Nephron (organoid): ENCODE measurements at regions not wholly inside any gene's neighbourhood (a gene's known extent, or its start where the extent isn't known, plus 50 kb on each side); places are given as distances from the start of the nearest gene placed in this dataset.
"Not testable (repeated sequence)": the region's sequence is repeated elsewhere in the genome, so short reads cannot be mapped to it uniquely, and the experiment has no call there.

ENCODE experiments used
- H3K27ac Mint-ChIP-seq, 3 experiments: 2 replicates each; pipeline ENCODE4 v1.8.0; 2020; ENCODE audit warnings: mixed read lengths in 3 of 3, mild to moderate bottlenecking in 2 of 3, moderate library complexity in 1 of 3
- H3K27me3 Mint-ChIP-seq: 2 replicates; pipeline ENCODE4 v1.8.0; 2021; ENCODE audit warnings: low read depth, mild to moderate bottlenecking, moderate library complexity, mixed read lengths
- H3K36me3 Mint-ChIP-seq: 2 replicates; pipeline ENCODE4 v1.8.0; 2020; ENCODE audit warnings: low read depth, mixed read lengths
- H3K4me1 Mint-ChIP-seq: 2 replicates; pipeline ENCODE4 v1.8.0; 2020; ENCODE audit warnings: mixed read lengths
- H3K4me3 Mint-ChIP-seq, 3 experiments: 2 replicates each; pipeline ENCODE4 v1.8.0; 2020; ENCODE audit warnings: mild to moderate bottlenecking in 3 of 3, mixed read lengths in 3 of 3, moderate library complexity in 2 of 3
- H3K9me3 Mint-ChIP-seq: 2 replicates; pipeline ENCODE4 v1.8.0; 2020; ENCODE audit warnings: mixed read lengths
- TF ChIP-seq, protein P1 (sequence below), 3 experiments: fragments of 200-600 bp; sonication (generic); IDR thresholded peaks; one replicate each; pipeline ENCODE4 v1.5.0; 2021; ENCODE audit warnings: antibody characterized with exemption in 3 of 3; ENCODE audit not compliant: unreplicated experiment in 3 of 3

DNA sequence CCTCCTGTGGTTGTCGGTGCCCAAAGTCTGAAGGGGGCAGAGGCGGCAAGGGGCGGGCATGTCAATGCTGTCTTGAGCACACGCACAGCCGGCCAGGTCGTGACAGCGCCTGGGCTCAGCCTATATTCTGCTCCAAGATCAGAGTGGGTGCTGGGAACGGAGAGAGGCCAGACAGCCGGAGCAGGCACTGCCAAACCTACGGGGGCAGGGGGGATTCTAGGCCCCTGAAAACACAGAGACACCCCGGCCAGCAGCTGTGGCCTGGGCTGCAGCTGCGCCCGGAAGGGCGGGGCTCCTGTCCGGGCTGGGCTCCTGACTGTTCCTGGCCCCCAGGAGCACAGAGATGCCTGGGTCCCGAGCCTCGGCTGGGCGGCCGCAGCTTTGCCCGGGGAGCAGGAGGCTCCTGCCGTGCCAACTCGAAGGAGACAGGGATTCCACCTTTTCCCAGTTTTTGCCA, 2662.9 kb upstream of the PCDH20 start:
- Mint-ChIP-seq H3K27me3 (no peaks in the 10 kb centered on the region), H3K4me1 (no peaks in the 10 kb centered on the region), H3K36me3 (no peaks in the 10 kb centered on the region), H3K4me3 (no peak overlapping the region), H3K9me3 (peaks cover 9% of the 10 kb centered on the region), H3K27ac (no peak overlapping the region)
- TF ChIP-seq, protein P1, sequence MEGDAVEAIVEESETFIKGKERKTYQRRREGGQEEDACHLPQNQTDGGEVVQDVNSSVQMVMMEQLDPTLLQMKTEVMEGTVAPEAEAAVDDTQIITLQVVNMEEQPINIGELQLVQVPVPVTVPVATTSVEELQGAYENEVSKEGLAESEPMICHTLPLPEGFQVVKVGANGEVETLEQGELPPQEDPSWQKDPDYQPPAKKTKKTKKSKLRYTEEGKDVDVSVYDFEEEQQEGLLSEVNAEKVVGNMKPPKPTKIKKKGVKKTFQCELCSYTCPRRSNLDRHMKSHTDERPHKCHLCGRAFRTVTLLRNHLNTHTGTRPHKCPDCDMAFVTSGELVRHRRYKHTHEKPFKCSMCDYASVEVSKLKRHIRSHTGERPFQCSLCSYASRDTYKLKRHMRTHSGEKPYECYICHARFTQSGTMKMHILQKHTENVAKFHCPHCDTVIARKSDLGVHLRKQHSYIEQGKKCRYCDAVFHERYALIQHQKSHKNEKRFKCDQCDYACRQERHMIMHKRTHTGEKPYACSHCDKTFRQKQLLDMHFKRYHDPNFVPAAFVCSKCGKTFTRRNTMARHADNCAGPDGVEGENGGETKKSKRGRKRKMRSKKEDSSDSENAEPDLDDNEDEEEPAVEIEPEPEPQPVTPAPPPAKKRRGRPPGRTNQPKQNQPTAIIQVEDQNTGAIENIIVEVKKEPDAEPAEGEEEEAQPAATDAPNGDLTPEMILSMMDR (IDR thresholded peaks at IDR 0.05; ENCODE audit: unreplicated experiment in 3 of 3): no peak

DNA sequence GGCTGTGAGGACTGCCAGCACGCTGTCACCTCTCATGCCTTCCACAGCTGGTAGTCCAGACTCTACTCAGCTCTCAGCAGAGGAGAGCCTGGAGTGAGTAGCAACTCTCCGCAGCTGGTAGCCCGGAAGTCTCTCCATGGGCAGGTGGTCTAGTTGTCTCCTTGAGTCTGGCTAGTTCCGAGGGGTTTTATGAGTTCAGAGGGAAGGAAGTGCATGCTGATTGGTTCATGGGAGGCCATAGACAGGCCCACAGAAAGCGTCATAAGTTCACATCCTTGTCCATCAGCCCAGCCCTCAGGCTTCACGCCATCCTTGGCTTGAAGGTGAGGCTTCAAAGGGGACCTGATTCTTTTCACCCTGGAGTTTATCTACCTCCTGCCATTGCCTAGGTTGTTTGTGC, 2662.4 kb upstream of the PCDH20 start:
- Mint-ChIP-seq H3K9me3 (peaks cover 9% of the 10 kb centered on the region), H3K4me1 (no peaks in the 10 kb centered on the region), H3K27me3 (no peaks in the 10 kb centered on the region), H3K36me3 (no peaks in the 10 kb centered on the region), H3K27ac (no peak overlapping the region), H3K4me3 (no peak overlapping the region)
- TF ChIP-seq, protein P1 (IDR thresholded peaks at IDR 0.05; ENCODE audit: unreplicated experiment in 3 of 3): no peak

DNA sequence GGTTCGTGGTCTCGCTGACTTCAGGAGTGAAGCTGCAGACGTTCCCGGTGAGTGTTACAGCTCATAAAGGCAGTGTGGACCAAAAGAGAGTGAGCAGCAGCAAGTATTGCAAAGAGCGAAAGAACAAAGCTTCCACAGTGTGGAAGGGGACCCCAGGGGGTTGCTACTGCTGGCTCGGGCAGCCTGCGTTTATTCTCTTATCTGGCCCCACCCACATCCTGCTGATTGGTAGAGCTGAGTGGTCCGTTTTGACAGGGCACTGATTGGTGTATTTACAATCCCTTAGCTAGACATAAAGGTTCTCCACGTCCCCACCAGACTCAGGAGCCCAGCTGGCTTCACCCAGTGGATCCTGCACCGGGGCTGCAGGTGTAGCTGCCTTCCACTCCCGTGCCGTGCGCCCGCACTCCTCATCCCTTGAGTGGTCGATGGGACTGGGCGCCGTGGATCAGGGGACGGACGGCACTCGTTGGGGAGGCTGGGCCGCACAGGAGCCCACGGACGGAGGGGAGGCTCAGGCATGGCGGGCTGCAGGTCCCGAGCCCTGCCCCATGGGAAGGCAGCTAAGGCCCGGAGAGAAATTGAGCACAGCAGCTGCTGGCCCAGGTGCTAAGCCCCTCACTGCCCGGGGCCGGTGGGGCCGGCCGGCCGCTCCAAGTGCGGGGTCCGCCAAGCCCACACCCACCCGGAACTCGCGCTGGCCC, 2661.6 kb upstream of the PCDH20 start:
- H3K27ac Mint-ChIP-seq, H3K9me3 Mint-ChIP-seq, H3K4me1 Mint-ChIP-seq, H3K27me3 Mint-ChIP-seq, H3K36me3 Mint-ChIP-seq, H3K4me3 Mint-ChIP-seq: not testable (repeated sequence)

DNA sequence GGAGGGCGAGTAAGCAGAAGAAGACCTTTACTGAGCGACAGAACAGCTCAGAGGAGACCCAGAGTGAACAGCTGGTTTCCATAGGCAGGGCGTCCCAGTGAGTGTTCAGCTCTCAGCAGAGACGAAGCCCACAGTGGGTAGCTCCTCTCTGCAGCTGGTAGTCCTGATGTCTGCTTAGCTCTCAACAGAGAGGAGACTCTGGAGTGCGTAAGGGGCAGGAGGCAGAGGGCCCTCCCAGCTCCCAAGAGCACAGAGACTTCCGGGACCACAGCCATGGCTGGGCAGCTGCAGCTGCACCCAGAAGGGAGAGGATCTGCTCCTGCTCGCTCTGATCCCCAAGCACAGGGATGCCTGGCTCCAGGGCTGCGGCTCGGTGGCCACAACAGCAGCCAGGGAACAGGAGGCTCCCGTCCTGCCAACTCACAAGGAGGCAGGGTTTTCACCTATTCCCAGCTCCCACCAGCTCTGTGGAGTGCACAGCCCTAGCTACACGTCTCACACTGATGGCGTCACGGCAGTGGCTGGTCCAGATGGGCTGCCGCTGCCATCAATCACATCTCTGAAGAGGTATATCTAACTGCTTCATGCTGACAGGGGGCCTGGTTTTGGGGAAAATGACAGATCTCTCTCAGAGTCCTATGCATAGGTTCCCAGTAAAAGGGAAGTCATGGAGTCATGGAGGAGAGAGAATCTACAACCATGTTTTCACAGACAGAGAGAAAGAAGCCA, 2660.1 kb upstream of the PCDH20 start:
- no peaks in the 10 kb centered on the region for H3K36me3 Mint-ChIP-seq

DNA sequence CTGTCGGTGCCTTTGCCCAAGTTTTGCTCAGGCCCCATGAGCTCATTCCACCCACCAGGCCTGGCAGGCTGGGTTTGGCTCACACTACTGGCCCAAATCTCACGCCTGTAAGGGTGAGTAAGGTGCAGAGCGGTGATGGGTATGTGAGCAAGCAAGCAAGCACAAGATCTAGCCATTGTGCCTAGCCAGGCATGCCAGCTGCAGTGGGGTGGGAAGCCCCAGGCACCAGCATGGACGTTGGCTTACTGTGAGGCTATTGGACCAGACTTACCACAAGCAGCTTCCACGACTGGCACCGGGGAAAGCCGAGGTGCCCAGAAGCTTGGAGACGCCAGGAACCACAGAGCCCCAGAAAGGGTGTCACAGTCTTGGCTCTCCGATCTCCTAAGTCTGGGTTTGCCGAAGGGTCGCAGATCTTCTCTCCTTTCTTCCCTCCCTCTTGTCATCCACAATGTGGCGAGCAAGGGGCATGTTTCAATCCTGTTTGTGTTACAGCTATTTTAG, 2659.4 kb upstream of the PCDH20 start:
- no peak overlapping the region for H3K27ac Mint-ChIP-seq
- H3K27me3 Mint-ChIP-seq: no peaks in the 10 kb centered on the region
- H3K4me3 Mint-ChIP-seq: no peak overlapping the region
- H3K4me1 Mint-ChIP-seq: no peaks in the 10 kb centered on the region
- H3K36me3 Mint-ChIP-seq: no peaks in the 10 kb centered on the region
- peaks cover 3% of the 10 kb centered on the region for H3K9me3 Mint-ChIP-seq
- TF ChIP-seq, protein P1 (IDR thresholded peaks at IDR 0.05; ENCODE audit: unreplicated experiment in 3 of 3): no peak

More for the DNA sequence above, 2660.1 kb upstream of the PCDH20 start:
- Mint-ChIP-seq H3K27me3 (no peaks in the 10 kb centered on the region), H3K27ac (no peak overlapping the region), H3K4me3 (no peak overlapping the region), H3K4me1 (no peaks in the 10 kb centered on the region), H3K9me3 (peaks cover 3% of the 10 kb centered on the region)
- TF ChIP-seq, protein P1 (IDR thresholded peaks at IDR 0.05; ENCODE audit: unreplicated experiment in 3 of 3): no peak

DNA sequence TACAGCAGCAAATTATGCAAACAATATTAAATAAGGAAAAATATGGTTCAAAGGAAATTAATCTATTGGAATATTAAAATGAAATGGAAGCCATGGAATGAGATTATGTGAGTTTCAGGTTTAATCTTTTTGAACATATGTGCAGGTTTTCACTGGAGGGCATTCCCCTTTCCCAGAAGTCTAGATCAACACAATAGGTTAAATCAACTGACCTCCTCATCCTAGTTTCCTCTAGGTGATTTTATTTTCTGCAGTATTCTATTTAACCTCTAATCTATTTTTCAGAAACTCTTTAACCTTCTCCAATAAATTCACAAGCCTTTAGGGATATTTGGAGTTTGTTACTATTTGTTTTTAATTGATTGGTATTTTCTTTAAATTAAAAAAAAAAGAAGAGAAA, 2657.6 kb upstream of the PCDH20 start:
- TF ChIP-seq, protein P1 (IDR thresholded peaks at IDR 0.05; ENCODE audit: unreplicated experiment in 3 of 3): no peak
- Mint-ChIP-seq H3K36me3 (no peaks in the 10 kb centered on the region), H3K9me3 (peaks cover 3% of the 10 kb centered on the region), H3K4me3 (no peak overlapping the region), H3K27me3 (no peaks in the 10 kb centered on the region), H3K4me1 (no peaks in the 10 kb centered on the region), H3K27ac (no peak overlapping the region)
